Hepatocyte (in vitro differentiated cells): ENCODE measurements at regions not wholly inside any gene's neighbourhood (a gene's known extent, or its start where the extent isn't known, plus 50 kb on each side); places are given as distances from the start of the nearest gene placed in this dataset.

Experiments used
- DNase-seq: peaks from one replicate; pipeline ENCODE4 v3.0.0-alpha.2; 2016; ENCODE audit warnings: low spot score
- H2AFZ ChIP-seq: fragments of 200-600 bp; sonication (generic); 2 replicates; pipeline ENCODE4 v1.6.0; 2016; ENCODE audit warnings: antibody characterized with exemption, mild to moderate bottlenecking
- H3K27ac ChIP-seq: fragments of 200-600 bp; sonication (generic); 2 replicates; pipeline ENCODE4 v1.5.1; 2016; ENCODE audit warnings: mild to moderate bottlenecking
- H3K27me3 ChIP-seq: fragments of 200-600 bp; sonication (generic); 2 replicates; pipeline ENCODE4 v1.6.1; 2016
- H3K36me3 ChIP-seq: fragments of 200-600 bp; sonication (generic); replicated peaks from 2 replicates; pipeline ENCODE4 v1.5.1; 2016; ENCODE audit warnings: low read depth; ENCODE audit not compliant: insufficient read depth
- H3K4me1 ChIP-seq: fragments of 200-600 bp; sonication (generic); 2 replicates; pipeline ENCODE4 v1.5.1; 2016; ENCODE audit warnings: mild to moderate bottlenecking, moderate library complexity; ENCODE audit not compliant: insufficient read depth
- H3K4me2 ChIP-seq: fragments of 200-600 bp; sonication (generic); 2 replicates; pipeline ENCODE4 v1.6.0; 2016
- H3K4me3 ChIP-seq: fragments of 200-600 bp; sonication (generic); 2 replicates; pipeline ENCODE4 v1.5.1; 2016; ENCODE audit warnings: mild to moderate bottlenecking
- H3K79me2 ChIP-seq: fragments of 200-600 bp; sonication (generic); 2 replicates; pipeline ENCODE4 v1.6.0; 2017; ENCODE audit warnings: mild to moderate bottlenecking
- H3K9me2 ChIP-seq: fragments of 200-600 bp; sonication (generic); replicated peaks from 2 replicates; pipeline ENCODE4 v1.6.0; 2017; ENCODE audit warnings: mild to moderate bottlenecking; ENCODE audit not compliant: insufficient read depth
- H3K9me3 ChIP-seq: fragments of 200-600 bp; sonication (generic); 2 replicates; pipeline ENCODE4 v1.5.1; 2016; ENCODE audit warnings: low read depth, mild to moderate bottlenecking
- H4K20me1 ChIP-seq: fragments of 200-600 bp; sonication (generic); 2 replicates; pipeline ENCODE4 v1.6.0; 2016; ENCODE audit warnings: mild to moderate bottlenecking; ENCODE audit not compliant: insufficient read depth, poor library complexity, severe bottlenecking
- CTCF ChIP-seq: fragments of 200-600 bp; sonication (generic); IDR thresholded peaks from 2 replicates; pipeline ENCODE4 v1.5.1; 2016; ENCODE audit warnings: antibody characterized with exemption, mild to moderate bottlenecking; ENCODE audit not compliant: poor library complexity
- EZH2 ChIP-seq: fragments of 200-600 bp; sonication (generic); IDR thresholded peaks from 2 replicates; pipeline ENCODE4 v1.6.1; 2016; ENCODE audit warnings: antibody characterized with exemption, mild to moderate bottlenecking, borderline replicate concordance
- EZH2phosphoT487 ChIP-seq: fragments of 200-600 bp; sonication (generic); IDR thresholded peaks from one replicate; pipeline ENCODE4 v1.6.1; 2018; ENCODE audit warnings: antibody characterized with exemption, mild to moderate bottlenecking, low read depth, moderate library complexity; ENCODE audit not compliant: unreplicated experiment, severe bottlenecking
- WGBS: methylation state at CpG from one replicate; pipeline ENCODE4 v1.1.6; 2016; ENCODE audit warnings: low lambda C conversion rate; ENCODE audit errors: missing lambda C conversion rate; 5-methylcytosine and 5-hydroxymethylcytosine counted together

GRCh38 chr12:58678753-58679152 is 241.6 kb downstream of the LRIG3 start:
- H3K4me1 ChIP-seq: no peaks in the 10 kb centered on the region
- H3K27me3 ChIP-seq: no peaks in the 10 kb centered on the region
- no peak for DNase-seq
- peaks cover 5% of the 10 kb centered on the region for H3K9me3 ChIP-seq
- no peaks in the 10 kb centered on the region for H3K36me3 ChIP-seq
- H3K79me2 ChIP-seq: no peaks in the 10 kb centered on the region
- WGBS: 96% methylated on average over 2 of the region's 2 CpGs
- no peak overlapping the region for H3K4me2 ChIP-seq
- no peak overlapping the region for H2AFZ ChIP-seq
- H3K9me2 ChIP-seq: no peaks in the 10 kb centered on the region
- TF ChIP-seq CTCF: no peak
- TF ChIP-seq EZH2: no peak
- TF ChIP-seq EZH2phosphoT487: no peak
- no peaks in the 10 kb centered on the region for H4K20me1 ChIP-seq
- no peak overlapping the region for H3K4me3 ChIP-seq
- H3K27ac ChIP-seq: no peak overlapping the region

GRCh38 chr12:58681730-58682129 is 238.6 kb downstream of the LRIG3 start:
- no peak overlapping the region for H3K4me3 ChIP-seq
- H3K9me2 ChIP-seq: no peaks in the 10 kb centered on the region
- DNase-seq: no peak
- no peak overlapping the region for H3K4me2 ChIP-seq
- no peaks in the 10 kb centered on the region for H3K36me3 ChIP-seq
- peaks cover 5% of the 10 kb centered on the region for H3K9me3 ChIP-seq
- no peaks in the 10 kb centered on the region for H3K4me1 ChIP-seq
- no peaks in the 10 kb centered on the region for H4K20me1 ChIP-seq
- H2AFZ ChIP-seq: no peak overlapping the region
- 75% methylated on average over 2 of the region's 2 CpGs for WGBS
- TF ChIP-seq CTCF (no peak), EZH2phosphoT487 (no peak), EZH2 (no peak)
- H3K79me2 ChIP-seq: no peaks in the 10 kb centered on the region
- no peaks in the 10 kb centered on the region for H3K27me3 ChIP-seq
- H3K27ac ChIP-seq: no peak overlapping the region

GRCh38 chr12:58695263-58695662 is 225.0 kb downstream of the LRIG3 start:
- Histone ChIP-seq H3K9me3 (no peaks in the 10 kb centered on the region), H3K36me3 (no peaks in the 10 kb centered on the region), H3K27me3 (no peaks in the 10 kb centered on the region), H3K79me2 (no peaks in the 10 kb centered on the region), H2AFZ (no peak overlapping the region), H4K20me1 (no peaks in the 10 kb centered on the region), H3K4me1 (no peaks in the 10 kb centered on the region), H3K9me2 (no peaks in the 10 kb centered on the region), H3K4me2 (no peak overlapping the region), H3K27ac (no peak overlapping the region), H3K4me3 (no peak overlapping the region)
- no peak for TF ChIP-seq EZH2
- no peak for TF ChIP-seq CTCF
- TF ChIP-seq EZH2phosphoT487: no peak
- DNase-seq: no peak
- 94% methylated on average over 11 of the region's 11 CpGs for WGBS

GRCh38 chr12:58701536-58701935 is 218.8 kb downstream of the LRIG3 start:
- Histone ChIP-seq H3K9me2 (no peaks in the 10 kb centered on the region), H4K20me1 (no peaks in the 10 kb centered on the region), H2AFZ (no peak overlapping the region), H3K27me3 (no peaks in the 10 kb centered on the region), H3K79me2 (no peaks in the 10 kb centered on the region), H3K27ac (no peak overlapping the region), H3K4me3 (no peak overlapping the region), H3K4me2 (no peak overlapping the region), H3K4me1 (no peaks in the 10 kb centered on the region), H3K36me3 (no peaks in the 10 kb centered on the region), H3K9me3 (no peaks in the 10 kb centered on the region)
- no peak for DNase-seq
- TF ChIP-seq EZH2phosphoT487 (no peak), EZH2 (no peak), CTCF (no peak)
- 79% methylated on average over 8 of the region's 8 CpGs for WGBS
